AG09309 (cell line): ENCODE measurements at regions not wholly inside any gene's neighbourhood (a gene's known extent, or its start where the extent isn't known, plus 50 kb on each side); places are given as distances from the start of the nearest gene placed in this dataset.
A peak's percentile ranks its signal among the peaks of the same experiment; 100 is the strongest.

ENCODE experiments used
- DNase-seq: peaks from one replicate; pipeline ENCODE4 v3.0.0-alpha.2; 2010; ENCODE audit warnings: low read depth
- H3K4me3 ChIP-seq: 2 replicates; pipeline ENCODE4 v1.5.1; 2011; ENCODE audit warnings: mild to moderate bottlenecking, low read depth, low read length, moderate library complexity; ENCODE audit not compliant: control insufficient read depth
- TF ChIP-seq, protein P1 (sequence below): IDR thresholded peaks from 2 replicates; pipeline ENCODE4 v1.5.1; 2011; ENCODE audit warnings: mild to moderate bottlenecking, low read depth, low read length, inconsistent platforms; ENCODE audit not compliant: insufficient read depth, control insufficient read depth; ENCODE audit errors: missing control alignments

DNA sequence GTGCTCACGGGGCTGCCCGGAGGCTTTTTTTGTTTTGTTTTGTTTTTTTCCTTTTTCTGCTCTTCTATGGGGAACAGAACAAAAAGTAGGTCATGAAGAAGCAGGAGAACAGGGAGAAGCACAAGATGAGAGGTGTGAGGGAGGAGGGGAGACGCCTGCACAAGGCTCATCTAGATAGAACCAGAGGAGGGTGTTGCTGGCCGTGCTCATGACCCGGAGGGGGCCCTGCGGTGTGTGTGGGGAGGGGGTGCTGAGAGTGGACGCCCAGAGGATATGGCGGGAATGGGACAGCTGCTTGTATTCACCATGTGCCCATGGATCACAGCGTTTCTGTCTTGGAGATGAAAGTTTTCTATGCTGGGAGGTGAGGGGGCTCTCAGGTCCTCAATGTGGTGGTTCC is 183.7 kb downstream of the FOXL1 start:
- TF ChIP-seq, protein P1, sequence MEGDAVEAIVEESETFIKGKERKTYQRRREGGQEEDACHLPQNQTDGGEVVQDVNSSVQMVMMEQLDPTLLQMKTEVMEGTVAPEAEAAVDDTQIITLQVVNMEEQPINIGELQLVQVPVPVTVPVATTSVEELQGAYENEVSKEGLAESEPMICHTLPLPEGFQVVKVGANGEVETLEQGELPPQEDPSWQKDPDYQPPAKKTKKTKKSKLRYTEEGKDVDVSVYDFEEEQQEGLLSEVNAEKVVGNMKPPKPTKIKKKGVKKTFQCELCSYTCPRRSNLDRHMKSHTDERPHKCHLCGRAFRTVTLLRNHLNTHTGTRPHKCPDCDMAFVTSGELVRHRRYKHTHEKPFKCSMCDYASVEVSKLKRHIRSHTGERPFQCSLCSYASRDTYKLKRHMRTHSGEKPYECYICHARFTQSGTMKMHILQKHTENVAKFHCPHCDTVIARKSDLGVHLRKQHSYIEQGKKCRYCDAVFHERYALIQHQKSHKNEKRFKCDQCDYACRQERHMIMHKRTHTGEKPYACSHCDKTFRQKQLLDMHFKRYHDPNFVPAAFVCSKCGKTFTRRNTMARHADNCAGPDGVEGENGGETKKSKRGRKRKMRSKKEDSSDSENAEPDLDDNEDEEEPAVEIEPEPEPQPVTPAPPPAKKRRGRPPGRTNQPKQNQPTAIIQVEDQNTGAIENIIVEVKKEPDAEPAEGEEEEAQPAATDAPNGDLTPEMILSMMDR = no peak
- H3K4me3 ChIP-seq = peak overlapping the region; percentile 31
- DNase-seq = no peak

DNA sequence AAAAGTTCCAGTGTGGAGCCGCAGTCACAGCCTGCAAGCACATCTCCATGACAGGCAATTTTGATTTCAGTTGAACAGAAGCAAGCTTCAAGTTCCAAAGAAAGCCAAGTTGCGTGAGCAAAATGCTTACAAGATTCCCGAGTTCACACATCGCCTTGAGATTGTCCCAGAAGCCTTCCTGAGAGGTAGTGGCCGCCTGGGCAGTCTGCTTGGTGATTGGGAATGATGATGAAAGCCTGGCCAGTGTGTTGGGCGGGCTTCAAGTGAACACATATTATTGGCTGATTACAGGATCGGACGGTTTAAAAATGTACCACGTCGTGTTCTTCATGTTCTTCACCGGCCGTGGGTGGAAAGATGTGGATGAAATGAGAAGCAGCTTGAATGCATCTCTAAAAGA is 185.5 kb downstream of the FOXL1 start:
- TF ChIP-seq, protein P1 = no peak
- no peak overlapping the region for H3K4me3 ChIP-seq
- no peak for DNase-seq

DNA sequence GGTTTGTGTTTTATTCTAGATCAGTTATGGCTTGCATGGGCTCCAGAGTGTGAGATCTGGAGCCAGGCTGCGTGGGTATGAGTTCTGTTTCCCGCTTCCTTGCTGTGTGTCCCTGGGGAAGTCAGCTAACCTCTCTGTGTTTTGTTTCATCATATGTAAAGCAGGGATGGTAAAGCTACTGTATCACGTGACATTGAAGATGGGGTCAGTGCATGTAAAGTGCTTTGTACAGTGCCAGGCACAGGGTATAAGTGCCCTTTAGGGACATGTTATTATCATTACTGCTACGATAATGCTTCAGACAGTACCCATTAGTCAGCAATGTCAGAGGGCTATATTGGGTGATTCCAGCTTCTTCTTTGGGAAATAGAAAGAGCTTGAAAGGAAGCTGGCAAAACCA is 186.2 kb downstream of the FOXL1 start:
- no peak for DNase-seq
- H3K4me3 ChIP-seq = no peak overlapping the region
- TF ChIP-seq, protein P1 = no peak

DNA sequence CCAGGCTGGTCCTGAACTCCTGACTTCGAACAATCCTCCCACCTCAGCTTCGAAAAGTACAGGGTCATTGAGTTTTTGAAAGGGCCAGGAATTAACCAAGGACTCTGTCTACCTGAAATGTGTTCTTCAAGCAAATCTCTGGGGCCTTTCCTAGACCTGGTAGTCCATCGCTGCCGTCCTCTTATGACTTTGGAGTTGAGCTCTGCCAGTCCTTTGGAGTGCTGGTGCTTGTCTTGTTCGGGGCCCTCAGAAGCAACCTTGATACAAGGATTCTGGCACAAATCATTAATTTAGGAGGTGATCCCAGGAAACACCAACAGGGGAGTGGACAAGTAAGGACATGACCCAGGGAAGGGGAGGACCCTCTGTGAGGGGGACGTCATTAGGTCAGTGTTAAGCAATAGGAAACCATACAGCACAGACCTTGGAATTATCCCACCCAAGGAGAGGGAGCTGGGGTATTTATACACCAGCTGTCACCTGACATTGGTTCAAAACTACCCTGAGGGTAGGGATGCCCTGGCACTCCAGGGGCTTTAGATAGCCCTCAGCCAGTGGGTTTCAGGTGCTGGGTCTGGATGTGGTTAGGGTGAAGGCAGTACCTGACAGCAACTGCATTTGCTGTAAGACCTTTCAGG is 187.2 kb downstream of the FOXL1 start:
- TF ChIP-seq, protein P1 = no peak
- no peak for DNase-seq
- no peak overlapping the region for H3K4me3 ChIP-seq

DNA sequence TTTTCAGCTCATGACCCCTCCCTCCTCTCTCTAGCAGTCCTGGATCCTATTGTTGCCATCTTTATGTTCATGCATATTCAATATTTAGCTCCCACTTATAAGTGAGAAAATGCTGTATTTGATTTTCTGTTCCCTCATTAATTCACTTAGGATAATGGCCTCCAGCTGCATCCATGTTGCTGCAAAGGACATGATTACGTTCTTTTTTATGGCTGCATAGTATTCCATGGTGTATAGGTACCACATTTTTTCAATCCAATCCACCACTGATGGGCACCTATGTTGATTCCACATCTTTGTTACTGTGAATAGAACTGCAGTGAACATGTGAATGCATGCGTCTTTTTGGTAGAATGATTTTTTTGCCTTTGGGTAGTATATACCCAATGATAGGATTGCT is 188.4 kb downstream of the FOXL1 start:
- TF ChIP-seq, protein P1 = no peak
- no peak overlapping the region for H3K4me3 ChIP-seq
- DNase-seq = no peak

DNA sequence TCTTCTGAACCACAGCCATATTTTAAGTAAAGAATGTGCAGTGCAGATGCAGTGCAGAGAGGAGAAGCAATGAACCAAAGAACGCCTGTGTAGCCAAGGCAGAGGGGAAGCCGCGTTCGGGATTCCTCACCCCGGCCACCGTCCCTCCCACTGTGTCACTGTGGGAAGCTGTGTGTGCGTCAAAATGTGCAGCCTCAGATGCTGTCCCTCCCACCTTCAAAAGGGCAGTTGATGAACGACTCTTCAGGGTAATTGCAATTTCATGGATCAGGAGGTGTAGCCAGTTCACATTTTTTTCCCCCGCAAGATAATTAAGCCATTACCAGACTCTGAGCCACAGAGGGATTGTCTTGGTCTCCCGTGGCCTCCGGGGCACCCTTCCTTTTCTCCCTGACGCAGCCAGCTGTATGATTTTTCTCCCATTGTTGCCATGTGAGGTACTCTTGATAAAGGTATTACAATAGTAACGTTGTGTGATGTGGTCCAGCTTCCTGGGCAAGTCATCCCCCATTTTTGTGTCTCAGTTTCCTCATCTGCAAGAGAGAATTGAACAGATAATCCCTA is 190.0 kb downstream of the FOXL1 start:
- DNase-seq = no peak
- TF ChIP-seq, protein P1 = peak; percentile 48
- H3K4me3 ChIP-seq = no peak overlapping the region
